ENCODE measurements at regions not wholly inside any gene's neighbourhood (a gene's known extent, or its start where the extent isn't known, plus 50 kb on each side); places are given as distances from the start of the nearest gene placed in this dataset.

DNA sequence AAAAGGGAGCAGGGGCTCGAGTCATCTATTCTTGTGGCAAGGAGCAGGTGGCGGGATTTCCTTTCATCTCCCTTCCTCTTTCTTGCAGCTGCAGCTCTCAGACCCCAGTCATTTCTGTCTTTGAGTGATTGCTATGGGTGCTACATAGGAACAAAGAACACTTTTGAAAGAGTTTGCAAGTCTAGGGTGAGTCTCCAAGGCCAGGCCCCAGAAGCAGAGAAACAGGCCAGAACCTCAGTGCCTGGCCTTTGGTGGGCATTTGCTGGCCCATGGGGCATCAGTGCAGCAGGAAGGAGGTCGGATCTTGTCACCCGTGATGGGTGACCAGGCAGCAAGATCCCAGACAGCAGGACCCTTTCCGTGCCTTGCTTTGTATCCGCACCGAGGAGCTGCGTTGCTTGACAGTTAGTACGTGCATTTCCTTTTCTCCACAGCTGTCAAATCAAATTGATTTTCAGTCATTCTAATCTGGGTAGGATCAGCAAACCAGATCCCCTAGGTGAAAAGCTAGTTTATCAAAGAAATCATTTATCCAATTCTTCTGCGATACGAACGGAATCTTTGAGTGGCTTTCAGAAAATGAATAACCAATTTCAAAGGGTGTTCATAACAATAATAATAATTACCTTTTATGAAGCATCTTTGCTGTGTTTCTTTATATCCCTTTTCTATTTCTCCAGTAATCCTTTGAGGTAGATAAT lies 244.6 kb upstream of the MAF start:
- Histone ChIP-seq H3K4me2 (replicated peaks; ENCODE audit: low read depth, low read length, poor library complexity, severe bottlenecking) (no peak overlapping the region), H3K27me3 (replicated peaks in 1 of 4; ENCODE audit: control extremely low read depth in 1 of 4, control insufficient read depth in 3 of 4, insufficient read depth in 4 of 4, low read length in 3 of 4) (no peaks in the 10 kb centered on the region), H3K4me3 (ENCODE audit: control extremely low read depth in 1 of 5, extremely low read depth in 1 of 5, insufficient read depth in 1 of 5, low read depth in 2 of 5, low read length in 4 of 5) (no peak overlapping the region), H3K9me3 (ENCODE audit: control extremely low read depth in 1 of 3, control insufficient read depth in 2 of 3, insufficient read depth in 1 of 3, low read length in 2 of 3) (peaks cover 0 to 3% (median 1%) of the 10 kb centered on the region in 3 donors), H2AFZ (ENCODE audit: insufficient read depth, low read depth, low read length, poor library complexity, severe bottlenecking) (peak overlapping the region; percentile 14), H3K79me2 (ENCODE audit: control insufficient read depth, insufficient read depth, low read length) (no peaks in the 10 kb centered on the region), H3K36me3 (replicated peaks in 1 of 2; ENCODE audit: control extremely low read depth in 1 of 2, control insufficient read depth in 1 of 2, extremely low read depth in 1 of 2, insufficient read depth in 2 of 2, low read length in 1 of 2) (no peaks in the 10 kb centered on the region), H3K9ac (ENCODE audit: low read length) (no peak overlapping the region), H4K20me1 (ENCODE audit: control insufficient read depth, insufficient read depth, low read length, poor library complexity, severe bottlenecking) (no peaks in the 10 kb centered on the region), H3K27ac (ENCODE audit: low read length in 2 of 2) (no peak overlapping the region), H3K4me1 (ENCODE audit: control insufficient read depth in 2 of 2, insufficient read depth in 2 of 2, low read length in 2 of 2) (no peaks in the 10 kb centered on the region)
- Mint-ChIP-seq H3K27me3 (no peaks in the 10 kb centered on the region), H3K9me3 (ENCODE audit: insufficient read depth) (no peaks in the 10 kb centered on the region), H3K27ac (no peak overlapping the region), H3K4me1 (peaks cover 2% of the 10 kb centered on the region), H3K4me3 (no peak overlapping the region)
- CTCF ChIA-PET: no interaction called here
- ATAC-seq (ENCODE audit: low read depth) (no peak), DNase-seq (no peak)
- intact Hi-C loops (cut with micrococcal nuclease): no loop called here
- 0% methylated on average over 3 of the region's 12 CpGs for WGBS (ENCODE audit: insufficient coverage)
- POLR2A ChIA-PET: no interaction called here
- TF ChIP-seq, protein P1, sequence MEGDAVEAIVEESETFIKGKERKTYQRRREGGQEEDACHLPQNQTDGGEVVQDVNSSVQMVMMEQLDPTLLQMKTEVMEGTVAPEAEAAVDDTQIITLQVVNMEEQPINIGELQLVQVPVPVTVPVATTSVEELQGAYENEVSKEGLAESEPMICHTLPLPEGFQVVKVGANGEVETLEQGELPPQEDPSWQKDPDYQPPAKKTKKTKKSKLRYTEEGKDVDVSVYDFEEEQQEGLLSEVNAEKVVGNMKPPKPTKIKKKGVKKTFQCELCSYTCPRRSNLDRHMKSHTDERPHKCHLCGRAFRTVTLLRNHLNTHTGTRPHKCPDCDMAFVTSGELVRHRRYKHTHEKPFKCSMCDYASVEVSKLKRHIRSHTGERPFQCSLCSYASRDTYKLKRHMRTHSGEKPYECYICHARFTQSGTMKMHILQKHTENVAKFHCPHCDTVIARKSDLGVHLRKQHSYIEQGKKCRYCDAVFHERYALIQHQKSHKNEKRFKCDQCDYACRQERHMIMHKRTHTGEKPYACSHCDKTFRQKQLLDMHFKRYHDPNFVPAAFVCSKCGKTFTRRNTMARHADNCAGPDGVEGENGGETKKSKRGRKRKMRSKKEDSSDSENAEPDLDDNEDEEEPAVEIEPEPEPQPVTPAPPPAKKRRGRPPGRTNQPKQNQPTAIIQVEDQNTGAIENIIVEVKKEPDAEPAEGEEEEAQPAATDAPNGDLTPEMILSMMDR (IDR thresholded peaks at IDR 0.05): no peak
- no peak for TF ChIP-seq EZH2 (IDR thresholded peaks at IDR 0.05; ENCODE audit: borderline replicate concordance, insufficient read depth, low read depth, low read length, poor library complexity, severe bottlenecking)

DNA sequence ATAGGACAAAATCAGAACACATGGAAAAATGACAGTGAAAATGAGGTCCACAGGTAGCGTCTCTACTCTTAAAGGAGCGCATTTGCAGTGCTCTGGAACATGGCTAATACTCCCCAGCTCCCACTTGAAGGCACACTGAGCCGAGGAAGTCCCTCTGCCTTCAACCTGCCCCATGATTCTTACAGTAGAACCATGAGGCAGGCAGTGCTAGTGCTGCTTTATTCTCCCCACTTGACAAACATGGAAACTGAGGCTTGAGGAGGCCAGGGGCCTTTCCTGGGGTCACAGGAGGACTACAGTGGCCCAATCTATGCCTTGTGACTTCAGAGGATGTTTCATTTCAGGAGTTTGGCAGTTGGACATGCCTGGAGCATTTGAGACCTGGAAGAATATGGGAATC lies 244.1 kb upstream of the MAF start:
- DNase-seq (no peak), ATAC-seq (ENCODE audit: low read depth) (no peak)
- H4K20me1 ChIP-seq (ENCODE audit: control insufficient read depth, insufficient read depth, low read length, poor library complexity, severe bottlenecking): no peaks in the 10 kb centered on the region
- H3K4me3 Mint-ChIP-seq: no peak overlapping the region
- H3K36me3 ChIP-seq (replicated peaks in 1 of 2; ENCODE audit: control extremely low read depth in 1 of 2, control insufficient read depth in 1 of 2, extremely low read depth in 1 of 2, insufficient read depth in 2 of 2, low read length in 1 of 2): no peaks in the 10 kb centered on the region
- no peak overlapping the region for H3K9ac ChIP-seq (ENCODE audit: low read length)
- no peak overlapping the region for H3K4me2 ChIP-seq (replicated peaks; ENCODE audit: low read depth, low read length, poor library complexity, severe bottlenecking)
- no peaks in the 10 kb centered on the region for H3K4me1 ChIP-seq (ENCODE audit: control insufficient read depth in 2 of 2, insufficient read depth in 2 of 2, low read length in 2 of 2)
- WGBS (ENCODE audit: insufficient coverage): 90% methylated on average over 3 of the region's 3 CpGs
- intact Hi-C loops (cut with micrococcal nuclease): no loop called here
- no peak overlapping the region for H3K4me3 ChIP-seq (ENCODE audit: control extremely low read depth in 1 of 5, extremely low read depth in 1 of 5, insufficient read depth in 1 of 5, low read depth in 2 of 5, low read length in 4 of 5)
- POLR2A ChIA-PET: no interaction called here
- TF ChIP-seq, protein P1 (IDR thresholded peaks at IDR 0.05): no peak
- no peak for TF ChIP-seq EZH2 (IDR thresholded peaks at IDR 0.05; ENCODE audit: borderline replicate concordance, insufficient read depth, low read depth, low read length, poor library complexity, severe bottlenecking)
- no peak overlapping the region for H3K27ac Mint-ChIP-seq
- H3K27ac ChIP-seq (ENCODE audit: low read length in 2 of 2): no peak overlapping the region
- H3K27me3 ChIP-seq (replicated peaks in 1 of 4; ENCODE audit: control extremely low read depth in 1 of 4, control insufficient read depth in 3 of 4, insufficient read depth in 4 of 4, low read length in 3 of 4): no peaks in the 10 kb centered on the region
- H3K27me3 Mint-ChIP-seq: no peaks in the 10 kb centered on the region
- H3K79me2 ChIP-seq (ENCODE audit: control insufficient read depth, insufficient read depth, low read length): no peaks in the 10 kb centered on the region
- peaks cover 2% of the 10 kb centered on the region for H3K4me1 Mint-ChIP-seq
- CTCF ChIA-PET: no interaction called here
- peaks cover 0 to 3% (median 1%) of the 10 kb centered on the region in 3 donors for H3K9me3 ChIP-seq (ENCODE audit: control extremely low read depth in 1 of 3, control insufficient read depth in 2 of 3, insufficient read depth in 1 of 3, low read length in 2 of 3)
- no peaks in the 10 kb centered on the region for H3K9me3 Mint-ChIP-seq (ENCODE audit: insufficient read depth)
- no peak overlapping the region for H2AFZ ChIP-seq (ENCODE audit: insufficient read depth, low read depth, low read length, poor library complexity, severe bottlenecking)
